ENCODE measurements at regions not wholly inside any gene's neighbourhood (a gene's known extent, or its start where the extent isn't known, plus 50 kb on each side); places are given as distances from the start of the nearest gene placed in this dataset.

DNA sequence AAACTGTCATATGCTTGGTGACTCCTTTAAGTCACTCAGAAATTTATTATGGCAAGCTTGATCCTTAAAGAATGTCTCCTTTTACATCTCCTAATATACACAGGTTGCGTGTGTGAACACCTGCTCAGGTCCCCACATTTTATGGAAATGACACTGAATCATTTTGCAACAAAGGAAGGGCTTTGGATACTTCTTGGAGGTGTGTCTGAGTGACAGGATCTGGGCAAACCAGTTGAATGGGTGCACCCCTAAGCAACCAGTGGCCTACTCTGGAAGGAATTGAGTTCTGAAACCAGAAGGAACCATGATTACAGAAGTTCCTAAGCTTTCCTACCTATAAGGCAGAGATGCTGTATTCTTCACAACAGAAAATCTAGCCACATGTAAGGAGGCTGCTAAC is 483.9 kb upstream of the KLF4 start:
- TF ChIP-seq CTCF (IDR thresholded peaks at IDR 0.05; ENCODE audit: extremely low read depth in 1 of 2, insufficient read depth in 1 of 2, low read depth in 1 of 2, low read length in 2 of 2) (no peak), POLR2A (IDR thresholded peaks at IDR 0.05; ENCODE audit: low read depth, low read length) (no peak)

Measured in endothelial cell of umbilical vein (primary cell).